Colonic mucosa (tissue), 4 donors: ENCODE measurements at regions not wholly inside any gene's neighbourhood (a gene's known extent, or its start where the extent isn't known, plus 50 kb on each side); places are given as distances from the start of the nearest gene placed in this dataset.
"Not testable (repeated sequence)": the region's sequence is repeated elsewhere in the genome, so short reads cannot be mapped to it uniquely, and the experiment has no call there.

Experiments
- DNase-seq: peaks from one replicate; pipeline ENCODE4 v3.0.0-alpha.2; 2020
- H3K27ac ChIP-seq: fragments of 200-600 bp; one replicate; pipeline ENCODE4 v1.8.0; 2021
- H3K27me3 ChIP-seq: fragments of 200-600 bp; one replicate; pipeline ENCODE4 v1.8.0; 2021
- H3K36me3 ChIP-seq: fragments of 200-600 bp; one replicate; pipeline ENCODE4 v1.8.0; 2021
- H3K4me1 ChIP-seq: fragments of 200-600 bp; one replicate; pipeline ENCODE4 v1.8.0; 2021; ENCODE audit warnings: mild to moderate bottlenecking
- H3K4me3 ChIP-seq: fragments of 200-600 bp; one replicate; pipeline ENCODE4 v1.8.0; 2021
- H3K9ac ChIP-seq, 2 donors: one replicate each; pipeline ENCODE4 v1.7.0; 2013; ENCODE audit warnings: control low read depth in 2 of 2, low read depth in 2 of 2, low read length in 2 of 2
- H3K9me3 ChIP-seq: fragments of 200-600 bp; one replicate; pipeline ENCODE4 v1.8.0; 2021
- CTCF ChIP-seq: fragments of 200-600 bp; IDR thresholded peaks from one replicate; pipeline ENCODE4 v1.8.0; 2022; ENCODE audit warnings: antibody characterized with exemption, mild to moderate bottlenecking
- intact Hi-C: fragments of 100-400 bp; cut with DNase I; formaldehyde crosslinking; loops from one replicate; pipeline ENCODE4 v1.14.1; 2022
- donor health status: healthy.
- donor health status: DM: no; HTN: no; CAD: no.
- donor health status: DM: no; HTN: no; CAD: no.

- no peaks in the 10 kb centered on the region for H3K9me3 ChIP-seq
- H3K27me3 ChIP-seq = no peaks in the 10 kb centered on the region
- no peak overlapping the region for H3K27ac ChIP-seq
- no peak for TF ChIP-seq CTCF
- H3K4me3 ChIP-seq = no peak overlapping the region
- DNase-seq = no peak
- intact Hi-C loops = no loop called here
- no peaks in the 10 kb centered on the region for H3K36me3 ChIP-seq
- no peak overlapping the region for H3K9ac ChIP-seq
- H3K4me1 ChIP-seq = no peaks in the 10 kb centered on the region
These were observed 273.9 kb upstream of the DEPDC1 start for GRCh38 chr1:68770817-68771216.

GRCh38 chr1:68777851-68778250 is 281.0 kb upstream of the DEPDC1 start:
- Histone ChIP-seq H3K27ac (no peak overlapping the region), H3K4me3 (no peak overlapping the region)

DNA sequence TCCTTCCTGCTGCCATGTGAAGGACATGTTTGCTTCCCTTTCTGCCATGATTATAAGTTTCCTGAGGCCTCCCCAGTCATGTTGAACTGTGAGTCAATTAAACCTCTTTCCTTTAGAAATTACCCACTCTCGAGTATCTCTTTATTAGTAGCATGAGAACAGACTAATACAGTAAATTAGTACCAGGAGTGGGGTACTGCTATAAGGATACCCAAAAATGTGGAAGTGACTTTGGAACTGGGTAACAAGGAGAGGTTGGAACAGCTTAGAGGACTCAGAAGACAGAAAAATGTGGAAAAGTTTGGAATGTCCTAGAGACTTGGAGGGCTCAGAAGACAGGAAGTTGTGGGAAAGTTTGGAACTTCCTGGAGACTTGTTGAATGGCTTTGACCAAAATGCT is 283.0 kb upstream of the DEPDC1 start:
- intact Hi-C loops, H3K27ac ChIP-seq, H3K36me3 ChIP-seq, H3K4me3 ChIP-seq, H3K4me1 ChIP-seq, H3K9me3 ChIP-seq, H3K27me3 ChIP-seq, H3K9ac ChIP-seq, DNase-seq: not testable (repeated sequence)

More at GRCh38 chr1:68777851-68778250, 281.0 kb upstream of the DEPDC1 start:
- H3K9ac ChIP-seq = no peak overlapping the region
- no peaks in the 10 kb centered on the region for H3K4me1 ChIP-seq
- no peak for TF ChIP-seq CTCF
- no peak for DNase-seq
- no peaks in the 10 kb centered on the region for H3K9me3 ChIP-seq
- H3K36me3 ChIP-seq = no peaks in the 10 kb centered on the region
- intact Hi-C loops = no loop called here
- no peaks in the 10 kb centered on the region for H3K27me3 ChIP-seq

GRCh38 chr1:68780919-68781318 is 284.0 kb upstream of the DEPDC1 start:
- Histone ChIP-seq H3K27me3 (no peaks in the 10 kb centered on the region), H3K4me3 (no peak overlapping the region), H3K4me1 (no peaks in the 10 kb centered on the region), H3K36me3 (no peaks in the 10 kb centered on the region), H3K9me3 (no peaks in the 10 kb centered on the region), H3K9ac (no peak overlapping the region), H3K27ac (no peak overlapping the region)
- no peak for DNase-seq
- no peak for TF ChIP-seq CTCF
- intact Hi-C loops = no loop called here

- H3K4me3 ChIP-seq = no peak overlapping the region
- intact Hi-C loops = no loop called here
- no peaks in the 10 kb centered on the region for H3K9me3 ChIP-seq
- H3K4me1 ChIP-seq = no peaks in the 10 kb centered on the region
- no peak for TF ChIP-seq CTCF
- DNase-seq = no peak
- no peak overlapping the region for H3K27ac ChIP-seq
- H3K36me3 ChIP-seq = no peaks in the 10 kb centered on the region
- H3K9ac ChIP-seq = no peak overlapping the region
- H3K27me3 ChIP-seq = no peaks in the 10 kb centered on the region
These were observed 286.0 kb upstream of the DEPDC1 start for GRCh38 chr1:68782890-68783289.

GRCh38 chr1:68785328-68785727 is 288.4 kb upstream of the DEPDC1 start:
- no peaks in the 10 kb centered on the region for H3K9me3 ChIP-seq
- intact Hi-C loops = no loop called here
- no peak overlapping the region for H3K9ac ChIP-seq
- H3K36me3 ChIP-seq = no peaks in the 10 kb centered on the region
- no peaks in the 10 kb centered on the region for H3K27me3 ChIP-seq
- no peak overlapping the region for H3K27ac ChIP-seq
- no peaks in the 10 kb centered on the region for H3K4me1 ChIP-seq
- no peak overlapping the region for H3K4me3 ChIP-seq
- DNase-seq = no peak
- no peak for TF ChIP-seq CTCF
